GM12878 (cell line): ENCODE measurements at regions not wholly inside any gene's neighbourhood (a gene's known extent, or its start where the extent isn't known, plus 50 kb on each side); places are given as distances from the start of the nearest gene placed in this dataset.

Experiments
- ATAC-seq: fragments of 200-7000 bp; cut with Tn5 transposase; 3 replicates; pipeline ENCODE4 v1.9.1; 2020; ENCODE audit warnings: mild to moderate bottlenecking, moderate library complexity
- BruUV-seq: library from RNA; stranded (reverse); fragments of 400-500 nt; replicated peaks from 2 replicates; lab custom pipeline; 2021; lab: Mats Ljungman, UMichigan
- CTCF ChIA-PET: fragments of 300-600 bp; sonication (Branson Sonifier 250); formaldehyde crosslinking; extraction: SDS; loops from one replicate; lab custom pipeline; 2021; ENCODE audit warnings: inconsistent platforms; lab: Yijun Ruan, JAX
- POLR2A ChIA-PET: fragments of 350-600 bp; formaldehyde crosslinking; extraction: SDS; loops from one replicate; lab custom pipeline; 2021; ENCODE audit warnings: inconsistent platforms; lab: Charles Lee
- RAD21 ChIA-PET: fragments of 300-600 bp; sonication (Branson Sonifier 250); formaldehyde crosslinking; loops from one replicate; lab custom pipeline; 2023; ENCODE audit warnings: antibody characterized with exemption; ENCODE audit not compliant: unreplicated experiment; lab: Charles Lee
- SMC1A ChIA-PET: fragments of 300-600 bp; sonication (Branson Sonifier 250); formaldehyde crosslinking; loops from one replicate; lab custom pipeline; 2023; ENCODE audit not compliant: unreplicated experiment, uncharacterized antibody; lab: Charles Lee
- DNase-seq: peaks from one replicate; pipeline ENCODE4 v3.0.0-alpha.2; 2011; ENCODE audit warnings: low read depth, low spot score
- FAIRE-seq: peaks from 3 replicates; lab custom pipeline; 2011; peaks lifted over from hg19 to GRCh38; lab: Jason Lieb, UNC
- H2AFZ ChIP-seq: 2 replicates; pipeline ENCODE4 v1.6.0; 2011; ENCODE audit warnings: low read depth, low read length, control low read depth; ENCODE audit not compliant: control insufficient read depth
- H3K27ac ChIP-seq: 2 replicates; pipeline ENCODE4 v1.5.1; 2011; ENCODE audit warnings: control low read depth; ENCODE audit not compliant: control insufficient read depth, insufficient read depth
- H3K27me3 ChIP-seq, 2 experiments: replicated peaks in 1 of 2; 2 replicates each; pipeline versions ENCODE4 v1.6.0 to v1.6.1; 2011; ENCODE audit warnings: low read length in 1 of 2; ENCODE audit not compliant: control insufficient read depth in 2 of 2, insufficient read depth in 2 of 2
- H3K36me3 ChIP-seq, 2 experiments: 2 replicates each; pipeline ENCODE4 v1.5.1; 2011; ENCODE audit warnings: low read length in 1 of 2; ENCODE audit not compliant: control insufficient read depth in 2 of 2, insufficient read depth in 2 of 2
- H3K4me1 ChIP-seq: 2 replicates; pipeline ENCODE4 v1.6.1; 2011; ENCODE audit warnings: mild to moderate bottlenecking, low read length, moderate library complexity, mixed read lengths; ENCODE audit not compliant: control insufficient read depth, insufficient read depth
- H3K4me2 ChIP-seq: 2 replicates; pipeline ENCODE4 v1.6.0; 2011; ENCODE audit warnings: control low read depth; ENCODE audit not compliant: control insufficient read depth, insufficient read depth
- H3K4me3 ChIP-seq: fragments of 200-600 bp; sonication (generic); 2 replicates; pipeline ENCODE4 v1.5.1; 2016
- H3K79me2 ChIP-seq: 2 replicates; pipeline ENCODE4 v1.6.0; 2011; ENCODE audit warnings: low read length; ENCODE audit not compliant: control insufficient read depth, insufficient read depth
- H3K9ac ChIP-seq: 2 replicates; pipeline ENCODE4 v1.8.0; 2011; ENCODE audit warnings: low read length, control low read depth, mixed read lengths; ENCODE audit not compliant: control insufficient read depth, insufficient read depth
- H3K9me3 ChIP-seq: replicated peaks from 3 replicates; pipeline ENCODE4 v1.5.1; 2011; ENCODE audit warnings: mild to moderate bottlenecking, low read length; ENCODE audit not compliant: control insufficient read depth, insufficient read depth
- H4K20me1 ChIP-seq: 2 replicates; pipeline ENCODE4 v1.6.0; 2011; ENCODE audit not compliant: control insufficient read depth, insufficient read depth
- ASH2L ChIP-seq: fragments of 300-600, 200-600 bp; sonication (generic); IDR thresholded peaks from 2 replicates; pipeline ENCODE4 v1.6.1; 2017; ENCODE audit warnings: low read depth, mild to moderate bottlenecking, borderline replicate concordance
- EP300 ChIP-seq, 2 experiments: fragments of 150-350 bp in 1 of 2; IDR thresholded peaks; 2 replicates each; pipeline ENCODE4 v1.6.1; 2011 to 2012; ENCODE audit warnings: low read depth in 2 of 2, low read length in 2 of 2, borderline replicate concordance in 1 of 2, improper control_type of control experiment in 1 of 2, inconsistent platforms in 1 of 2; ENCODE audit not compliant: control insufficient read depth in 1 of 2
- EZH2 ChIP-seq: IDR thresholded peaks from 2 replicates; pipeline ENCODE4 v1.6.1; 2012; ENCODE audit warnings: low read depth, mild to moderate bottlenecking, control low read depth, inconsistent platforms, low read length, borderline replicate concordance; ENCODE audit not compliant: control insufficient read depth
- GATAD2B ChIP-seq: fragments of 450-650 bp; conservative IDR thresholded peaks from 2 replicates; pipeline ENCODE4 v1.6.1; 2017; ENCODE audit warnings: low read depth, mild to moderate bottlenecking, moderate library complexity
- KLF5 ChIP-seq: fragments of 450-650 bp; IDR thresholded peaks from 2 replicates; pipeline ENCODE4 v1.6.1; 2014; ENCODE audit warnings: mild to moderate bottlenecking; ENCODE audit not compliant: partially characterized antibody
- NFIC ChIP-seq: IDR thresholded peaks from 2 replicates; pipeline ENCODE4 v1.6.1; 2012; ENCODE audit warnings: low read depth, mild to moderate bottlenecking, inconsistent platforms, low read length, moderate library complexity
- NRF1 ChIP-seq: conservative IDR thresholded peaks from 2 replicates; pipeline ENCODE4 v1.6.1; 2011; ENCODE audit warnings: mild to moderate bottlenecking, low read depth, low read length, improper control_type of control experiment
- RAD51 ChIP-seq: fragments of 450-650 bp; IDR thresholded peaks from 2 replicates; pipeline ENCODE4 v1.6.1; 2016; ENCODE audit warnings: moderate library complexity, mild to moderate bottlenecking, inconsistent platforms
- RUNX3 ChIP-seq: IDR thresholded peaks from 2 replicates; pipeline ENCODE4 v1.6.1; 2012; ENCODE audit warnings: low read length, inconsistent platforms
- SMAD5 ChIP-seq: IDR thresholded peaks from 2 replicates; pipeline ENCODE4 v1.6.1; 2016; ENCODE audit warnings: antibody characterized with exemption, low read depth
- SREBF1 ChIP-seq: IDR thresholded peaks from 2 replicates; pipeline ENCODE4 v1.6.1; 2012; ENCODE audit warnings: mild to moderate bottlenecking, low read length
- TCF12 ChIP-seq: IDR thresholded peaks from 2 replicates; pipeline ENCODE4 v1.6.1; 2011; ENCODE audit warnings: low read depth, mild to moderate bottlenecking, low read length
- ZSCAN29 ChIP-seq: fragments of 450-650 bp; IDR thresholded peaks from 2 replicates; pipeline ENCODE4 v1.6.1; 2017; ENCODE audit warnings: mild to moderate bottlenecking, moderate library complexity
- ZZZ3 ChIP-seq: IDR thresholded peaks from 2 replicates; pipeline ENCODE4 v1.6.1; 2011; ENCODE audit warnings: low read depth; ENCODE audit not compliant: control insufficient read depth, insufficient read length
- WGBS: methylation state at CpG from one replicate; pipeline ENCODE4 v1.1.6; 2016; ENCODE audit warnings: low lambda C conversion rate; ENCODE audit not compliant: insufficient replicate concordance, insufficient coverage; ENCODE audit errors: missing lambda C conversion rate; 5-methylcytosine and 5-hydroxymethylcytosine counted together
- in situ Hi-C: fragments of 300-500 bp; cut with MboI; formaldehyde crosslinking; loops from 9 replicates; pipeline ENCODE4 v1.14.3; 2018; ENCODE audit warnings: mixed read lengths
- intact Hi-C: fragments of 100-400 bp; cut with micrococcal nuclease; formaldehyde crosslinking; loops from one replicate; pipeline ENCODE4 v1.14.2; 2022; ENCODE audit not compliant: unreplicated experiment
- TF ChIP-seq, protein P1 (sequence below): IDR thresholded peaks from 2 replicates; pipeline ENCODE4 v1.6.1; 2012; ENCODE audit warnings: low read length, inconsistent platforms

DNA sequence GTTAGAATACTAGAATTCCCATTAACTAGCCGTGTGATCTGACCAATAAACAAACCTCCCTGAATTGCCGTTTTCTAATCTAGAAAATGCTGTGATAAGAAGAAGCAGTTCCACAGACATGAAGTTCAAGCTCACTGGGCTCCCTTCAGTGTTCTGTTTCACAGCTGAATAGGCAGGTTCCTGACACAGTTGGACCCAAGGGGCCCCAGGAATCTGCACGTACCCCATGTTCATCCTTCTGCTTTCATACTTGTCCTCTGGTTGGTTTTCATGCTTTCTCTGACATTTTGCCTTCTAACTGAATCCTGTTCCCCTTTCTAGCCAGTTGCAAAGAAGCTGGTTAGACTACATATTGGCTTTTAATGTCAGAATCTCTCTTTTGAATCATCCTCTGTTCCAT, 374.1 kb upstream of the MAD2L1 start:
- ChIA-PET POLR2A (no interaction called here), RAD21 (no interaction called here), CTCF (no interaction called here), SMC1A (no interaction called here)
- H2AFZ ChIP-seq: no peak overlapping the region
- in situ Hi-C loops: no loop called here
- H4K20me1 ChIP-seq: no peaks in the 10 kb centered on the region
- H3K9ac ChIP-seq: no peak overlapping the region
- H3K27me3 ChIP-seq: no peaks in the 10 kb centered on the region
- intact Hi-C loops: no loop called here
- 19% methylated on average over 3 of the region's 3 CpGs for WGBS
- FAIRE-seq (no peak), ATAC-seq (no peak), DNase-seq (no peak)
- H3K79me2 ChIP-seq: no peaks in the 10 kb centered on the region
- H3K27ac ChIP-seq: no peak overlapping the region
- no peaks in the 10 kb centered on the region for H3K4me1 ChIP-seq
- no peak for TF ChIP-seq NRF1
- no peak for TF ChIP-seq KLF5
- TF ChIP-seq GATAD2B: no peak
- TF ChIP-seq RUNX3: no peak
- no peak for TF ChIP-seq ASH2L
- TF ChIP-seq TCF12: no peak
- no peak for TF ChIP-seq RAD51
- H3K4me3 ChIP-seq: no peak overlapping the region
- no peaks in the 10 kb centered on the region for H3K9me3 ChIP-seq
- H3K4me2 ChIP-seq: no peak overlapping the region
- no peaks in the 10 kb centered on the region for H3K36me3 ChIP-seq
- BruUV-seq: no TSS peak

DNA sequence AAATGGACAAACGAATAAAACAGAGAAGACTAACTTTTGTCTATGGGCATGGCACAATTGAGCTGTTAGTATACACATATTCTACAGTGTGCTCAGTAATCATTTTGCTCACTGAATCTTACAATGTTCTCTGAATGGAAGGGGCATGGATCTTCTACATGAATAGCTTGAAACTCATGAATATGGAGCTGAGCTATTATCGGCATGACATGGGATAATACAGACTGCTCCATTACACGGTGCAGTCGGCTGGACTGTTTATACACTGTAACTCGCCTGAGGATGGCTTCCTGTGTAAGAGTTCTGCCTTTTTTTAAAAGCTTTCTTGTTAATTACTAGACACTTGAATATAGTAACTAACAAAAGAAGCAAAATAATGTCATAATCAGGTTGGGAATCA, 368.5 kb upstream of the MAD2L1 start:
- no peaks in the 10 kb centered on the region for H3K27me3 ChIP-seq
- H3K4me1 ChIP-seq: no peaks in the 10 kb centered on the region
- ATAC-seq (no peak), DNase-seq (no peak), FAIRE-seq (peak; percentile 27)
- no peak overlapping the region for H2AFZ ChIP-seq
- H3K9ac ChIP-seq: no peak overlapping the region
- ChIA-PET POLR2A (no interaction called here), RAD21 (no interaction called here), CTCF (interaction anchor here (0.9 kb wide), 1 partner anchor 10 kb away, joined by 3 read pairs; no protein-coding TSS in a partner anchor), SMC1A (interaction anchor here (0.8 to 1.4 kb wide), 2 partner anchors 10 to 11 kb away, joined by 3 to 4 read pairs; no protein-coding TSS in a partner anchor)
- H3K36me3 ChIP-seq: no peaks in the 10 kb centered on the region
- no peaks in the 10 kb centered on the region for H3K9me3 ChIP-seq
- H3K27ac ChIP-seq: no peak overlapping the region
- H3K79me2 ChIP-seq: no peaks in the 10 kb centered on the region
- in situ Hi-C loops (no loop called here), intact Hi-C loops (no loop called here)
- H3K4me3 ChIP-seq: no peak overlapping the region
- no peak for TF ChIP-seq NFIC
- no peak for TF ChIP-seq EP300 (IDR thresholded peaks at IDR 0.05; ENCODE audit: borderline replicate concordance in 1 of 2, control insufficient read depth in 1 of 2, low read depth in 2 of 2, low read length in 2 of 2)
- no peak for TF ChIP-seq SREBF1
- TF ChIP-seq SMAD5: no peak
- TF ChIP-seq EZH2: no peak
- TF ChIP-seq ZZZ3: no peak
- no peak for TF ChIP-seq ZSCAN29
- TF ChIP-seq, protein P1, sequence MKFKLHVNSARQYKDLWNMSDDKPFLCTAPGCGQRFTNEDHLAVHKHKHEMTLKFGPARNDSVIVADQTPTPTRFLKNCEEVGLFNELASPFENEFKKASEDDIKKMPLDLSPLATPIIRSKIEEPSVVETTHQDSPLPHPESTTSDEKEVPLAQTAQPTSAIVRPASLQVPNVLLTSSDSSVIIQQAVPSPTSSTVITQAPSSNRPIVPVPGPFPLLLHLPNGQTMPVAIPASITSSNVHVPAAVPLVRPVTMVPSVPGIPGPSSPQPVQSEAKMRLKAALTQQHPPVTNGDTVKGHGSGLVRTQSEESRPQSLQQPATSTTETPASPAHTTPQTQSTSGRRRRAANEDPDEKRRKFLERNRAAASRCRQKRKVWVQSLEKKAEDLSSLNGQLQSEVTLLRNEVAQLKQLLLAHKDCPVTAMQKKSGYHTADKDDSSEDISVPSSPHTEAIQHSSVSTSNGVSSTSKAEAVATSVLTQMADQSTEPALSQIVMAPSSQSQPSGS: no peak
- 30% methylated on average over 5 of the region's 5 CpGs for WGBS
- H3K4me2 ChIP-seq: no peak overlapping the region
- H4K20me1 ChIP-seq: no peaks in the 10 kb centered on the region
- no TSS peak for BruUV-seq
